ENCODE measurements at regions not wholly inside any gene's neighbourhood (a gene's known extent, or its start where the extent isn't known, plus 50 kb on each side); places are given as distances from the start of the nearest gene placed in this dataset.

DNA sequence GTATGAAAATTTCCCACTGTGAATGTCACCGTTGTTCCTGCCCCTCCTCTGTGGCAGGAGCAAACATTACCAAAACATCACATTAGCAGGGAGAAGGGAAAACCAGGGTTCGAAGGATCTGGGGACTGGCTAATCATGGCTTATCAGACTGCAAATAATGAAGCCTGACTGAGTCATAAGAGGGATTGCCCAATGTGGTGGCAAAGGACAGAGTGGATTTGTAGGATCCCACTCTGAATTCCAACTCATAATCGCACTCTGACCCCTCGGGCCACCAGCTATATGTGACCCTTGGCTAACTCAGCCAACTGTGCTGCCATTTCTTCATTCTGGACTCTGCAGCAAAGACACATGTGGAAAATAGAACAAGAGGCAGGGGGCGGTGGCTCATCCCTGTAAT is 347.3 kb upstream of the AUTS2 start:
- ATAC-seq (no peak), DNase-seq (no peak), FAIRE-seq (no peak)
- Histone ChIP-seq H3K27ac (no peak overlapping the region), H3K4me1 (no peaks in the 10 kb centered on the region), H3K4me3 (no peak overlapping the region), H3K27me3 (no peaks in the 10 kb centered on the region), H3K9me3 (no peaks in the 10 kb centered on the region), H3K36me3 (no peaks in the 10 kb centered on the region)
- WGBS, 2 donors, result 69 to 81% methylated on average over 5 of the region's 5 CpGs
- TF ChIP-seq CTCF (IDR thresholded peaks at IDR 0.05), result no peak
- intact Hi-C loops (cut with DNase I), result no loop called here

DNA sequence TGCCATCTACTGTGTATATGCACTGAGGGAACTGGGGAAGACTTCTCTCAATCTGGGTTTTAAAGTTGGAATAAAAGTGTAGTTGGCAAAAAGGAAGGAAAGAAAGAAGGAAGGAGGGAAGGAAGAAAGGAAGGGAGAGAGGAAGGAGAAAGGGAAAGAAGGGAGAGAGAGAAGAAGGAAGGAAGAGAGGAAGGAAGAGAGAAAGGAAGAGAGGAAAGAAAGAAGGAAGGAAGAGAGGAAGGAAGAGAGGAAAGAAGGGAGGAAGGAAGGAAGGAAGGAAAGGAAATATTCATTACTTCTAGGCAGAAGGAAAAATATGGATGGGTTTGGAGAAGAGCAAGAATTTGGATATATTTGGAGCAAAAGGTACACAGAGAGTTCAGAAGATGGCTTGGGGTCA is 343.6 kb upstream of the AUTS2 start:
- no peak for FAIRE-seq
- ATAC-seq, result no peak
- Histone ChIP-seq H3K4me3 (no peak overlapping the region), H3K36me3 (no peaks in the 10 kb centered on the region), H3K27me3 (no peaks in the 10 kb centered on the region), H3K9me3 (no peaks in the 10 kb centered on the region), H3K27ac (no peak overlapping the region), H3K4me1 (no peaks in the 10 kb centered on the region)
- no peak for DNase-seq
- no peak for TF ChIP-seq CTCF (IDR thresholded peaks at IDR 0.05)
- intact Hi-C loops (cut with DNase I), result no loop called here

DNA sequence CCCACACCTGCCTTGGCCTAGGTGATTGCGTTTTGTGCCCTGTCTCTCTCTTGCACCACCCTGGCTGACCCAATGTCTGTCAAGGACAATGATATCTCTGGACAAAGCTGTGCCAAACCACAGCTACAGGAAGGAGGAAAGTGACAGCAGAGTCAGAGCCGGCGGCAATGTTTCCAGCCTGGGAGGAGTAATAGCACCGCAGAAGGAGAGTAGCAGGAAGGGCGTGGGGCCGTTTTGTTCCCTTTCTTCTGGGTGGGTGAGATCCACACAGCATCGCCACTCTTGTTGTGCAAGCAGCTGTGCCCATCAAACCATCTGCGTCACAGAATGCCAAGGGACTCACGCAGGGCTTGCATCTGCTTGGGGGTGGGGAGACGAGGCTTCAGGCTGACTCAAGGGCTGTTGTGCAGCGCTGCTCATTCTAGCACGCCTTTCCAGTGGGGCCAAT is 341.6 kb upstream of the AUTS2 start:
- no peaks in the 10 kb centered on the region for H3K9me3 ChIP-seq
- no peaks in the 10 kb centered on the region for H3K4me1 ChIP-seq
- no peaks in the 10 kb centered on the region for H3K36me3 ChIP-seq
- TF ChIP-seq CTCF (IDR thresholded peaks at IDR 0.05), result no peak
- H3K27me3 ChIP-seq, result no peaks in the 10 kb centered on the region
- H3K4me3 ChIP-seq, result no peak overlapping the region
- H3K27ac ChIP-seq, result no peak overlapping the region
- 70 to 76% methylated on average over 12 of the region's 12 CpGs for WGBS, 2 donors
- intact Hi-C loops (cut with DNase I), result no loop called here
- DNase-seq (peak in 1 of 6 donors; percentile 22), ATAC-seq (peak in 3 of 4 donors; percentile 26 to 67 (median 54)), FAIRE-seq (no peak)

DNA sequence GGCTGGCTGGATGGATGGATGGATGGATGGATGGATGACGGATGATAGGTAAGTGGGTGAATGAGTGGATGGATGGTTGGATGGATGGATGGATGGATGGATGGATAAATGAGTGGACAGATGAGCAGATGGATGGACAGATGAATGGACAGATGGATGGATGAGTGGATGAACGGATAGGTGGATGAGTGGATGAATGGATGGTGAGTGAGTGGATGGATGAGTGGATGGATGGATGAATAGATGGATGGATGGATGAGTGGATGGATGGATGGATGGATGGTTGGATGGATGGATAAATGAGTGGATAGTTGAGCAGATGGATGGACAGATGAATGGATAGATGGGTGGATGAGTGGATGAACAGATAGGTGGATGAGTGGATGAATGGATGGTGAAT is 340.7 kb upstream of the AUTS2 start:
- Histone ChIP-seq H3K4me1 (no peaks in the 10 kb centered on the region), H3K9me3 (no peaks in the 10 kb centered on the region), H3K27ac (no peak overlapping the region), H3K36me3 (no peaks in the 10 kb centered on the region), H3K27me3 (no peaks in the 10 kb centered on the region), H3K4me3 (no peak overlapping the region)
- DNase-seq (no peak), FAIRE-seq (no peak), ATAC-seq (no peak)
- no peak for TF ChIP-seq CTCF (IDR thresholded peaks at IDR 0.05)
- intact Hi-C loops (cut with DNase I), result no loop called here
- WGBS, 2 donors, result 55 to 63% methylated on average over 2 of the region's 2 CpGs

GRCh38 chr7:69259445-69259844 is 338.8 kb upstream of the AUTS2 start:
- no peaks in the 10 kb centered on the region for H3K27me3 ChIP-seq
- H3K27ac ChIP-seq, result no peak overlapping the region
- H3K4me3 ChIP-seq, result no peak overlapping the region
- intact Hi-C loops (cut with DNase I), result no loop called here
- no peak for TF ChIP-seq CTCF (IDR thresholded peaks at IDR 0.05)
- no peaks in the 10 kb centered on the region for H3K4me1 ChIP-seq
- FAIRE-seq (no peak), ATAC-seq (no peak), DNase-seq (no peak)
- 59 to 70% methylated on average over 2 of the region's 2 CpGs for WGBS, 2 donors
- no peaks in the 10 kb centered on the region for H3K36me3 ChIP-seq
- H3K9me3 ChIP-seq, result no peaks in the 10 kb centered on the region

Measured in pancreas (tissue), 10 donors.